G401 (cell line): ENCODE measurements at regions not wholly inside any gene's neighbourhood (a gene's known extent, or its start where the extent isn't known, plus 50 kb on each side); places are given as distances from the start of the nearest gene placed in this dataset.

ENCODE experiments used
- DNase-seq: peaks from one replicate; pipeline ENCODE4 v3.0.0-alpha.2; 2015; ENCODE audit warnings: low spot score
- in situ Hi-C: cut with HindIII; loops from 2 replicates; pipeline ENCODE4 v1.10.0; 2016; ENCODE audit warnings: low sequenced_read_pairs, mixed read lengths

GRCh38 chr16:72429671-72430081, 257.7 kb upstream of the PMFBP1 start:
- DNase-seq: peak; percentile 62
- in situ Hi-C loops: no loop called here

- peak; percentile 79 for DNase-seq
- in situ Hi-C loops: no loop called here
Observed at GRCh38 chr16:72428681-72429376, 256.9 kb upstream of the PMFBP1 start.

GRCh38 chr16:72427783-72428331, 255.9 kb upstream of the PMFBP1 start:
- DNase-seq: peak; percentile 62
- in situ Hi-C loops: no loop called here

GRCh38 chr16:72427051-72427782, 255.3 kb upstream of the PMFBP1 start:
- DNase-seq: peak; percentile 73

GRCh38 chr16:72426386-72426785, 254.4 kb upstream of the PMFBP1 start:
- DNase-seq: peak; percentile 66
- in situ Hi-C loops: no loop called here

More at GRCh38 chr16:72427051-72427782, 255.3 kb upstream of the PMFBP1 start:
- in situ Hi-C loops: no loop called here

GRCh38 chr16:72425571-72426341, 253.8 kb upstream of the PMFBP1 start:
- DNase-seq: peak; percentile 68
- in situ Hi-C loops: no loop called here

- in situ Hi-C loops: no loop called here
- DNase-seq: peak; percentile 6
Observed at GRCh38 chr16:72424757-72425156, 252.8 kb upstream of the PMFBP1 start.

GRCh38 chr16:72422308-72422897, 250.4 kb upstream of the PMFBP1 start:
- DNase-seq: no peak
- in situ Hi-C loops: no loop called here

GRCh38 chr16:72419638-72420037, 247.7 kb upstream of the PMFBP1 start:
- DNase-seq: no peak
- in situ Hi-C loops: no loop called here

GRCh38 chr16:72415379-72415778, 243.4 kb upstream of the PMFBP1 start:
- in situ Hi-C loops: no loop called here
- no peak for DNase-seq

- DNase-seq: no peak
- in situ Hi-C loops: no loop called here
Observed at GRCh38 chr16:72410492-72410891, 238.5 kb upstream of the PMFBP1 start.

- in situ Hi-C loops: no loop called here
- DNase-seq: no peak
Observed at GRCh38 chr16:72409423-72409822, 237.5 kb upstream of the PMFBP1 start.

- DNase-seq: no peak
- in situ Hi-C loops: no loop called here
Observed at GRCh38 chr16:72406390-72406789, 234.4 kb upstream of the PMFBP1 start.

- in situ Hi-C loops: no loop called here
- no peak for DNase-seq
Observed at GRCh38 chr16:72404299-72404698, 232.3 kb upstream of the PMFBP1 start.

GRCh38 chr16:72401084-72401361, 229.1 kb upstream of the PMFBP1 start:
- DNase-seq: no peak
- in situ Hi-C loops: no loop called here

- peak; percentile 65 for DNase-seq
- in situ Hi-C loops: no loop called here
Observed at GRCh38 chr16:72400257-72401083, 228.5 kb upstream of the PMFBP1 start.

- in situ Hi-C loops: no loop called here
- DNase-seq: no peak
Observed at GRCh38 chr16:72399811-72400210, 227.9 kb upstream of the PMFBP1 start.

GRCh38 chr16:72397876-72398275, 225.9 kb upstream of the PMFBP1 start:
- DNase-seq: no peak
- in situ Hi-C loops: no loop called here

- no peak for DNase-seq
- in situ Hi-C loops: no loop called here
Observed at GRCh38 chr16:72394526-72394925, 222.6 kb upstream of the PMFBP1 start.
